ENCODE measurements at regions not wholly inside any gene's neighbourhood (a gene's known extent, or its start where the extent isn't known, plus 50 kb on each side); places are given as distances from the start of the nearest gene placed in this dataset.

DNA sequence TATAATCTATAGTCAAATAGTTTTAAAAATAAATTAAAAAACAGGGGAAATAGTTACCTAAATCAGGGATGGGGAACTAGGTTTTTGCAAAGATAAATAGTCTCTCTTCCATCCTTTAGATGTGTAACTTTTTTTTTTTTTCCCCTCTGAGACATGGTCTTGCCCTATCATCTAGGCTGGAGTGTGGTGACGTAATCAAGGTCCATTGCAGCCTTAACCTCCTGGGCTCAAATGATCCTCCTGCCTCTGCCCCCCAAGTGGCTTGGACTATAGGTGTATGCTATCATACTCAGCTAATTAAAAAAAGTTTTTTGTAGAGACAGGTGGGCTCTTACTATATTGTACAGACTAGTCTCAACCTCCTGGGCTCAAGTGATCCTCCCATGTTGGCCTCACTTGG, 316.5 kb downstream of the CCDC85A start:
- no peak for TF ChIP-seq CTCF (conservative IDR thresholded peaks at IDR 0.05; ENCODE audit: low read depth, low read length)
- no peak for TF ChIP-seq EZH2phosphoT487 (IDR thresholded peaks at IDR 0.05; ENCODE audit: borderline replicate concordance, low read length)
